ENCODE measurements at regions not wholly inside any gene's neighbourhood (a gene's known extent, or its start where the extent isn't known, plus 50 kb on each side); places are given as distances from the start of the nearest gene placed in this dataset.
"Not testable (repeated sequence)": the region's sequence is repeated elsewhere in the genome, so short reads cannot be mapped to it uniquely, and the experiment has no call there.

DNA sequence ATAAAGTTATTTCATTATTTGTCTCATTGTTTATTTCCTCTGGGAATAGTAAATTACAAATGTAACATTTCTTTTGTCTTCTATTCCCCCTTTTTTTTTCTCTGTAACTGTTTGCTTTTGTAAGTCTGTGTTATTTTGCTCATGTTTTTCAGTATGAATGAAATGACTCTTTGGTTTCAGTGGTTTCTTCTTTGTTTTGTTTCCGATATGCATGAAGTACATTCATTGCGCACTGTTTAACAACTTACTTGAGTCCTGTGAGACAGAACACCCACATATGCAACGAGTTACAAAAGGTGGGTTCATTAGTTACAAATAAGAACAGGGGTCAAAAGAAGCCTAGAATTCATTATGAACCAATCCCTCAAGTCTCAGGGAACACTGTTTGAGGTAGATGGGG is 175.0 kb upstream of the UGT8 start:
- DNase-seq (ENCODE audit: low read depth in 1 of 2, low spot score in 1 of 2): no peak

DNA sequence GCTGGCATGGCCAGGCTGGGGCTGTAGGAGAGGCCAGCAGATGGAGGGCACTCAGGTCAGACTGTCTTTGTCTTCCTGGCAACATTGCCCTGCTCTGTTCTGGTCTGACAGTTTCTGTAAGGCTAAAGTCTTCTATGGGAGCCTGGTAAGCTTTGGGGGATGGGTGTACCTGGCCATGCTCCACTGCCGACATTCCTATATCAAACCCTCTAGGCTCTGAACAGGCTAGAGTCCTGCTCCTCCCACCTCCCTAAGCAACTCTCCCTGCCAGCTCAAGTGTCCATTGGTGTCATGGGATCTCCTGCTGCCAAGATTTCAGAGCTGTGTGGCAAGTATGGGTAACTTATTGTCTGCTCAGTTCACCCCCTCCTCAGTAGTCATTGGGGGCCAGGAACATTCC is 163.5 kb upstream of the UGT8 start:
- DNase-seq (ENCODE audit: low read depth in 1 of 2, low spot score in 1 of 2): no peak

DNA sequence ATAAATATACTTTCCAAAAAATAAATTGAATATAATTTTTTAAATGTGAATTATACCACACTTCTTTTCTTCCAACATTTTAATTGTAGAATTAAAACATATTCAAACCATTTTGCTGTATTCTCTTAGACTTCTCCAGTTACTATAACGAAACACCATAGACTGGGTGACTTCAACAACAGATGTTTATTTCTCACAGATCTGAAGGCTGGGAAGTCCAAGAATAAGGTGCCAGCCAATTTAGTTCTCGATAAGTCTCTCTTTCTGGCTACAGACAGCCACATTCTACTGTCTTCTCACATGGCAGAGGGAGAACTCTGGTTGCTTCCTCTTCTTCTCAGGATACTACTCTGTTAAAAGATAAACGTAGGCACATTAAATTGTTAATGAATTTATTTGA is 155.8 kb upstream of the UGT8 start:
- no peak for DNase-seq (ENCODE audit: low read depth in 1 of 2, low spot score in 1 of 2)

DNA sequence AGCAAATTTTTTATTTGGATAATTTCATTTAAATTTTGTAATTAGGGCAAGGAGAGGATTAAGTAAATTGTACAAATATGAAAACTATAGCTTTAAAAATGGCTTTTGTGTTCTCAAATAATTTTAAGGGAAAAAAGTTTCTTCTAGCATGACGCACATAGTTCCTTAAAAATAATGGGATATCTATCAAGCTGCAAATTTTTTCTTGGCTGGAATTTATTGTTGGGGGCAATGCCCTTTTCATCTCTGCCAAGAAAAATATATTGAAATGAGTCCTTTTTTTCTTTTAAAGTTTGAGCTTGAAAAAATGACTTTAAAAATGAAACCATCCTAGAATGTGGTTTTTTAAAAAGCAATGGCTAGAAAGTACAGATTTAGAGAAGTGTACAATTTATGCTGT is 154.4 kb upstream of the UGT8 start:
- no peak for DNase-seq (ENCODE audit: low read depth in 1 of 2, low spot score in 1 of 2)

DNA sequence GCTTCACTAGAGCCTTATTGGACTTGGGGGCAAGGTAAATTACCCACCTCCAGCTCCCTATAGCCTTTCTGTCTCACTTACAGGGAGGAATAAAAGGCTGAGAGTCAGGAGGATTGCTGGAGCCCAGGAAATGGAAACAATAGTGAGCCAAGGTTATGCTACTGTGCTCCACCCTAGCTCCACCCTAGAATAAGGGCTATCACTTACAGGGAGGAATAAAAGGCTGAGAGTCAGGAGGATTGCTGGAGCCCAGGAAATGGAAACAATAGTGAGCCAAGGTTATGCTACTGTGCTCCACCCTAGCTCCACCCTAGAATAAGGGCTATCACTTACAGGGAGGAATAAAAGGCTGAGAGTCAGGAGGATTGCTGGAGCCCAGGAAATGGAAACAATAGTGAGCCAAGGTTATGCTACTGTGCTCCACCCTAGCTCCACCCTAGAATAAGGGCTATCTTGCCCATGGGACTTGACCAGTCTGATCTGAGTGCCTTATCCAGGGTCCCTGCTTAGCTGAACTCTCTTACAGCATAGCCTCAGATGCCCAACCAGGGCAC is 150.6 kb upstream of the UGT8 start:
- DNase-seq (ENCODE audit: low read depth in 1 of 2, low spot score in 1 of 2): not testable (repeated sequence)

DNA sequence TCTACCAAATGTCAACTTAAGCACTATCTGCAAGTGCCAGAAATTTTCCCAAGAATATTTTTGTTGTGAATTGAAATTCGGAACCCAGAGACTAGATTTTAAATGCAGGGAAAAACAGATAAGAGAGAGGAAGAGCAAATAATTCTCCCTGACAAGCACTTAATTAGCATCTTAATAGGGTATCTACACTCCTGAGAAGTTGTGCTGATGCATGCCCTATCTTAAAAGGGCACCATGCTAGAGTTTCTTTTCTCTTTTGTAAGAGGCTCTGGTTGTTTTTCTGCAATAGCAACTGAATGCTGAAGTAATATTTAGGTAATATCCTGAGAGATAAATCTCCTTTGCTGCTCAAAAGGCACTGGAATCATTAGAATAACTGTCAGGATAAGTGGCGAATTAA is 139.9 kb upstream of the UGT8 start:
- no peak for DNase-seq (ENCODE audit: low read depth in 1 of 2, low spot score in 1 of 2)

DNA sequence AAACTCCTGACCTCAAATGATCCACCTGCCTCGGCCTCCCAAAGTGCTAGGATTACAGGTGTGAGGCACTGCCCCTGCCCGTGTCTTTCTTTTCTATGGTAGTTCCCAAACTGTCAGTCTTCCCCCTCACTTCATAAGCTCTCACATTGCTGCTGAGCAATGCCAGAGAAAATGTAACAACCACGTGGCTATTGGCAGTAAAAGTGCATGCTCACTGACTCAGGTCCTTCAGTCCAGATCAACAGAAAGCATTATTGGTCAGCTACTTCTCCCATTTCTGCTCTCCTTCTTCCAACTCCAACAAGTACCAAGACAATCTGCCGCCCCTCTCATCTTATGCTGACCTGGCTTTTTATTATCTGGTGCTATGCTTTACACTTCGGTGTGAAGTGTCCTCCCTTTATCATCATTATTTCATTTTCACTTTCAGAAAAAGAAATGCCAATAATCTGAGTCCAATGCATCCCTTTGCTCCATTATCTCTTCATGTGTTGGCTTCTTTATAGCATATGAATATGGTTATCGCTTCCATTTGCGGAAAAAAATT is 133.8 kb upstream of the UGT8 start:
- no peak for DNase-seq (ENCODE audit: low read depth in 1 of 2, low spot score in 1 of 2)

DNA sequence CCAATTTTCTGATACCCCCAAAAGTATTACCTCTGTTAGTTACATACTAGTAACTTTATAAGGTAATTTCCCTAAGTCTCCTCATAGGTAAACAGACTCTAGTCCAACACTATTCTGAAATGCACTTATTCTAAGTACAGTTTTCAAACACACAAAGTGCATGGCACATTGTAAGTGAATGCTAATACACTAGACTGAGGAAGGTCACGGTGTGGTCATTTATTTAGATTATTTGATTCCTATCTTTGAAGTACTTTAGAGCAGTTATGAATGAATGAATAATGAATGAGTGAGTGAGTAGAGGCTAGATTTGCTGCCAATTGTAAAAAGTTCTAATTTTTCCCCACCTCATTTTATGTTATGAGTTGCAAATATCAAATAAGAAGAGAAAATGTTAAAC is 132.8 kb upstream of the UGT8 start:
- DNase-seq (ENCODE audit: low read depth in 1 of 2, low spot score in 1 of 2): no peak

DNA sequence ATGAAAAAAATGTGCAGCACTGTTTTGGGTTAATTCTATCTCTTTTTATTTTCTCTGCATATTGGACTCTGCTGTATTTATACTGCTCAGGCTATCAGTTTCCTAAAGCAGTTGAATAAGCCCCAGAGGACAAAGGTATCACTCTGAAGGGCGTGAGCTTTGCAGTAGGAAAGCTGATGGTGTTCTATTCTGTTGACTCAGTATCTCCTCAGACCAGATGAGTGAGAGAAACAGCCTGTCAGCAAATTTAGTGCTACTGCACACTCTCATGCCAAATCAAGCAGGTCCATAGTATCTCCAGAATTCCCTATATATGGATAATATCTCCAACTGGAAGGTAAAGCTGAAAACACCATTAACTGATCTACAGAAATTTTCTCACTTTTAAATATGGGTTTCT is 132.3 kb upstream of the UGT8 start:
- no peak for DNase-seq (ENCODE audit: low read depth in 1 of 2, low spot score in 1 of 2)

DNA sequence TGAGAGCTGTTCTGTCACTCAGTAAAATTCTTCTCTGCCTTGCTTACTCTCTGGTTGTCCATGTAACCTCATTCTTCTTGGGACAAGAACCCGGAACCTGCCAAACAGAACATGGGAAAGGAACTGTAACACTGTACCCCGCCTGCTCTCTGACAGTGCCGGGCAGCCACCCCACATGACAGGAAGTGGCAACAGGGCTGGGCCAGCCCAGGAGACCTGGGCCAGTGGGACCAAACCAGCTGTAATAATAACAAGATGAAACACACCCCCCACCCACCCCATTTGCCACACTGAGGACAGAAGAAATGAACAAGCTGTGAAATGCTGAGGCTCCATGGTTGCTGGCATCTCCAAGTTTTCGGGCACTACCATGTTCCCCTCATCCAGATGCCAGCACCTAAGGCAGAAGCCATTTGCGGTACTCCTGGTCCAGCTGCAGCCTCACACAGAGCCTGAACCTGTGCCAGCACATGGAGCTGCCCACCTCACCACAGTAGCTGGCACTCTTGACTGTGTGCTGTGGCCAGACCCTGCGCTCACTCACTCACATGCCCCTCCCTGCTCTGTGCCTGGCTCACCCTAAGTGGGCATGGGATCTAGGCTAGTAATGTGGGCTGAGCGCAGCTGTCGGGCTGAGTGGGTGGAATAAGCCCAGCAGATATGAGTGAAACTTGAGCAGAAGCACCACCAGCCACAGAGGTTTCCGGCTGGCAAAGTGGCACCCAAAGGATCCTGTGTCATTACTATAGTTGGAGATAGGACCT is 126.2 kb upstream of the UGT8 start:
- DNase-seq (ENCODE audit: low read depth in 1 of 2, low spot score in 1 of 2): no peak

DNA sequence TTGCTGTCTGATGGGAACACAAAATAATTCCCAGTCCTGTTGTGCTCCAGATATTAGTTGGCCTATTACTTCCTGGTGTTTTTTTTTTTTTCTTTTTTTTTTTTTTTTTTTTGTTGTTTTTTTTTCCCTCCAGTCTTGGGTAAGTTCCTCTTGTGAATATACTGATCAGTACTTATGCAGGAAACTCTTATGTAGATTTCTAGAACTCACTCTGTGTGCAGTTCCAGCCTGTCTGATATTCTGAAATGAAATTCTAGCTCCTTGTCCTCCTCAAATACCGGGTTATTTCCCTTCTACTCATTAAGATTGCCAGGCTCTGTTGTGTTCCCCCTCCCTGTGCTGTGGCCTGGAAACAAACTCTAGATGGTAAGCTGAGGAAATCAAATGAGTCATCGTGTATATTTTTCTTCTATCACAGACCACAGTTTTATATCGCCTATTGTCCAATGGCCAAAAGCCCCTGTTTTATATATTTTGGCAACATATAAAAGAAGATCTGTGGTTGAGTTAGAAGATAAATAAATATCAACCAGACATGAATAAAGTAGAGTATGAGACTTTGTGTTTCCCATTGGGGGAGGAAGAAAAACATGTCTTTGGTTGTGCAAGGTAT is 124.3 kb upstream of the UGT8 start:
- DNase-seq (ENCODE audit: low read depth in 1 of 2, low spot score in 1 of 2): no peak

DNA sequence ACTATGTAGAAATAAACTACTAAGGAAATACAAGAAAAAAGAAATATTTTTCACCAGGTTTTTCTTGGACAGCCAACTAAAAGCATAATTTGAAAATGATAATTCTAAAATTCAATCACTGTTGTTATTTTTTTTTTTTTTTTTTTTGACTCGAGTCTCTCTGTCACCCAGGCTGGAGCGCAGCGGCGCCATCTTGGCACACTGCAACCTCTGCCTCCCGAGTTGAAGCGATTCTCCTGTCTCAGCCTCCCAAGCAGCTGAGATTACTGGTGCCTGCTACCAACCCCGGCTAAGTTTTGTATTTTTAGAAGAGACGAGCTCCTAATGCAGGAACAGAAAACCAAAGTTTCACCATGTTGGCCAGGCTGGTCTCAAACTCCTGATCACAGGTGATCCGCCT is 122.3 kb upstream of the UGT8 start:
- DNase-seq (ENCODE audit: low read depth in 1 of 2, low spot score in 1 of 2): no peak

DNA sequence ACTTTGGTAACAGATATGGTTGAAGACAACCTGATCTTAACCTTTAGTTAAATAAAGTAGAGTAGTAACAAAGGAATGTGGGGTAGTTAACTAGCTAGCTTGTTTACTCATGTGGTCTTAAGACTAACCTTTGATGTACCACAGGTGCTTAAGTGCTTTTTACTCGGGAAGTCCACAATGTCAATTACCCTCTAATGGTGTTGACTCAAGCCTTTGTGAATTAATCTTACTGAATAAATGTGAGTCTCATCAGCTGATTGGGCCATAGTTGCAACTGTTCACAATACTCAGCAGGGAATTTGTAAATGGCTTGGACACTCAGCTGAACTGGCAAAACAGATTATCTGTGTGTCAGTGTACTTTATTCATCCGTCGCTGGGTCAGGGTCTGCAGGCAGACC is 119.0 kb upstream of the UGT8 start:
- no peak for DNase-seq (ENCODE audit: low read depth in 1 of 2, low spot score in 1 of 2)

DNA sequence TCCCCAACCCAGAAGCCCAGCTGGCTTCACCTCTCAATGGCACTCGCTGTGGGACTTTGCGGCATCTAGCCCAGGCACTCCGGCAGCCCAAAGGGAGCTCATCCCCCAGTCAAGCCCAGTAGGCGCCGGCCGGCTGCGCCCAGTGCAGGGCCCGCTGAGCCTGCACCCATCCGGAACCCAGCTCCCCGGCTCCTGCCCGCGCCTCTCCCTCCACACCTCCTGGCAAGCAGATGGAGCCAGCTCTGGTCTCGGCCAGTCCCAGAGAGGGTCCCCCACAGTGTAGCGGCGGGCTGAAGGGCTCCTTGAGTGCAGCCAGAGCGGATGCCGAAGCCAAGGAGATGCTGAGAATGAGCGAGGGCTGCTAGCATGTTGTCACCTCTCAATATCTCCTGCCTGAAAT is 116.8 kb upstream of the UGT8 start:
- DNase-seq (ENCODE audit: low read depth in 1 of 2, low spot score in 1 of 2): no peak

DNA sequence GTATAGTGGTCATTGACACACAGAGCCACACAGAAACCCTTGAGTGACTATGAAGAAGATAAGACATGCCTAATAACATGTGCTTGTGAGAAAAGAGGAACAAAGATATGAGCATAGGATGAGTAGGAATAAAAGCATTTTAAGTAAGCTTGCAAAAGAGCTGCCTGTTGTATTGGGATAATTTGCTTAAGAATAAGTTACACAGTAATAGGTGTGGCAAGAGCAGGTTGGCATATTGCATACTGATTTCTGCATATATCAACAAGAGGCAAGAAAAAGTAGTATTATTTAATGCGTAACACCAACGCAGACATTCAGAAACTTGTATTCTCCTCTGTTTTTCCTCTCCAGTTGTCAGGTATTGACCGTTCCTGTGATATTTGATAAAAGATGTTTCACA is 111.5 kb upstream of the UGT8 start:
- no peak for DNase-seq (ENCODE audit: low read depth in 1 of 2, low spot score in 1 of 2)

DNA sequence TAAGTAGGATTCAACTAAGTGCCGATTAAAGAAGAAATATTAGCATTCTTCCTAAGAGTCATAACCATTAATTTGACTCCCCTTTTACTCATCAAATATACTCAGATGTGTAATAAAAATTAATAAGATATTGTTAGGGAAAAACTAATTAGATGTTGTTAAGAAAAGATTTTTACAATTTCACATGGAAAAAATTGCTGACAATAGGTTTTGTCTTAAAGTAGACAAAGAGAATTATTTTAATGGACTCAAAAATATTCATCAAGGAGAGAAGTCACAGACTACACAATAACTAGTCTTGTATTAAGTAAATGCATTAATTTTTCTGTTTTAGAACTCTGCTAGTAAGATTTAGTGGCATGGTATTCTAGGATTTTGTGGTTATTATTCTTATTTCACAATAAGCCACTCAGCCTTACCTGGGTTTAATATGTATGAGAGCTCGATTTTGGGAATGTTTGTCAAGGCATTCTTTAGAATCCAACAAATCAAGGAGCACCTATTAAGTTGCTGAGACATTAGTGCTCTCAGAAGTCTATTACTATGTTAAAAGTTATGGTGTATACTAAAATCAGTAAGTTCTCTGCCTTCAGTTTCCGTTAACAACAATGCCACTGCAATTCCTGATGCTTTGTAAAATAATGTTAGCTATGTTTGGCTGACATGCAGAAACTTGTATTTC is 110.2 kb upstream of the UGT8 start:
- no peak for DNase-seq (ENCODE audit: low read depth in 1 of 2, low spot score in 1 of 2)

DNA sequence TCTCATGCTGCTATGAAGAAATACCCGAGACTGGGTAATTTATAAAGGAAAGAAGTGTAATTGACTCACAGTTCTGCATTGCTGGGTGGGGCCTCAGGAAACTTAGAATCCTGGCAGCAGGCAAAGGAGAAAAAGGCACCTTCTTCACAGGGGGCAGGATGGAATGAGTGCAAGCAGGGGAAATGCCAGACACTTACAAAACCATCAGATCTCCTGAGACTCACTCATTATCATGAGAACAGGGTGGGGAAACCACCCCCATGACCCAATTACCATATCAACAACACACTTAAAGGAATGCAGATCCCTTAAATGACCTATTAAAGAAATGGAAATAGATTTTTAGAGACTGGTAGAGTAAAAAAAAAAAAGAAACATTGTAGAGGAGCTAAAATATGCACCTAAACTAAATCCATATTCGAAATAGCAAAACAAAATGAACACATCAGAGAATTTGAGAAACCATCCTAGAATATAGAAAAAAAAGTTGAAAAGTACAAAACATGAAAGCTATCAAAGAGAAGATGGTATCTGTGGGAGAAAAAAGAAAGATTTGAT is 104.3 kb upstream of the UGT8 start:
- no peak for DNase-seq (ENCODE audit: low read depth in 1 of 2, low spot score in 1 of 2)

DNA sequence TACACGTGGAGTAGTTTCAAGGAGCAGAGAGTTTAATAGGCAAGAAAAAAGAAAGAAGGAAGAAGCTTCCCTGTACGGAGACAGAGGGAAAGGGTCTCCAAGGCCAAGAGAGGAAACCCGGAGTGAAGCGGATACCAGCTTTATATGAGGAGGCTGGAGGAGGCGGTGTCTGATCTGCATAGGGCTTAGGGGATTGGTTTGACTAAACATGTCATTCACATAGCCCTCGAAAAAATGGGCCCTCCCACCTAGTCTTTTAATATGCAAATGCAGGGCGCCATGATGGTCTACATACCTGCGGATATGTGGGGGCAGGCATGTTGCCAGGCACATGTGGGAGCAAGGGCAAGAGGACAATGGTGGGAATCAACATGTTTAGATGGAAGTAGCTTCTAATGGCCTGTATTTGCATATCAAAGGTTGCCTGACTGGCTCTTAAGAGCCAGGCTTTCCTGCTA is 103.1 kb upstream of the UGT8 start:
- no peak for DNase-seq (ENCODE audit: low read depth in 1 of 2, low spot score in 1 of 2)

DNA sequence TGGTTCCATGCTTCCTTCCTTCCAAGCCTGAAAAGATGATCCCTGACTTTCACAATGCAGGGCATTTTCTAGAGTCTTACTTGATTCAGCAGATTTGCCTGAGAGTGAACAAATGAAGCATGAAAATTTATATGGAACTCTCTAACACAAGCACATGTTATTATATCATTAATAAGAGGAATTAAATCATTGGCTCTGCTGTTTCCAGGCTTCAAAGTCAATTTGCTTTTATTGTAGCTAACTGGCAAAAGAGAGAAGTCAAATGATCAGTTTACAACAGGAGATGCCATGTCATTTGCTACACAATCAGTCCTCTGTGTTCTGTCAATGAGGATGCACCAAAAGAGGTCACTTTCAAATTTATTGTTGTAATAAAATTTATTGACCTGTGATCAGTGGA is 101.5 kb upstream of the UGT8 start:
- DNase-seq (ENCODE audit: low read depth in 1 of 2, low spot score in 1 of 2): no peak

DNA sequence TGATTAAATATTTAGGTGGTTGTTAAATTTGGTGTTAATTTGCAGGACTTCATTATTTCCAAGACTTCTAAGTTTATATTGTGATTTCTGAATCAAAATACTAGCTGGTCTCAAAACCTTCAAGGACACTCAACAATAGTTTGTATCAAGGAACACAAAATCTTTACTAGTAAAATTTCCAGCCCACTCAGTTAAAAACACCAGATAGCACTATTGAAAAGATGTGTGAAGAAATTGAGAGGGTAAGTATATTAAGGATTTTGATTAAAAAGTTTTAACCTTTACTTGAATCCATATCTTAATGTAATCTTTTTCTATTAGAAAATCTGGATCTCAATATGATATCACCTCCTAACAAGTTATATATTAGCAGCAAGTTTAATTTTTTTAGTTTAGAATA is 89.3 kb upstream of the UGT8 start:
- no peak for DNase-seq (ENCODE audit: low read depth in 1 of 2, low spot score in 1 of 2)

DNA sequence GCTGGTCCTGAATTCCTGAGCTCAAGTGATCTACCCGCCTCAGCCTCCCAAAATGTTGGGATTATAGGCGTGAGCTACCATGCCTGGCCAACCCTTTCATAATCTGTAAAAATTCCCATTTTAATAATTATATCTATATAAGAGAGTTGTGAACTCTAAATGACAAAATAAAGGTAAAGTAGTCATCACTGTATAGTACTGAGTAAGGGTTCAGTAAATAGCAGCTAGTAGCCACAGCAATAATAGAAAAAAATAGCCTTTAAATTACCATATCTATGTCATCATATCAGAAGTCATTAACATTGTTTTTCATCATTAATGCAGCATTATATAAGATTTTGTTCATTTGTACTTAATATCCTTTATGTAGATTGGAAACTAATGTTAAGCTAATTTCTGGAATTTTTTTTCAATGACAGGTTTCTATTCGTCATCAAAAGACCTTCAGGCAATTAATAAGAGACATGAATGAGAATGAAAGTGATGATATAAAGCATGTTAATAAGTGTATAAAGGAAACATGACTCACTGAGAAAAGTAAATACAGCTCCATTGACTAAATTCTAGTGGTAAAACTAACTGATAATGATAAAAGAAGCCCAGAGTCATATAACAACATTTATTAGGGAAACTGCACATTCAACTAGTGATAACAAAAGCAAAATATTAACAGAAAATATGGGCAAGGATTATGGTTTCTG is 85.9 kb upstream of the UGT8 start:
- no peak for DNase-seq (ENCODE audit: low read depth in 1 of 2, low spot score in 1 of 2)

All from activated T-helper 1 cell treated with anti-CD3 and anti-CD28 coated beads, Interleukin-2, amount 50 U/mL, for 16 hours (primary cell).